Breast epithelium (tissue), 3 donors: ENCODE measurements at regions not wholly inside any gene's neighbourhood (a gene's known extent, or its start where the extent isn't known, plus 50 kb on each side); places are given as distances from the start of the nearest gene placed in this dataset.

Source experiments
- CTCF ChIP-seq, 3 donors: fragments of 450-650 bp; IDR thresholded peaks; one replicate each; pipeline ENCODE4 v1.5.1; 2016 to 2017; ENCODE audit warnings: antibody characterized with exemption in 3 of 3, mild to moderate bottlenecking in 3 of 3, moderate library complexity in 3 of 3
- POLR2A ChIP-seq: fragments of 450-650 bp; IDR thresholded peaks from one replicate; pipeline ENCODE4 v1.6.1; 2016; ENCODE audit warnings: antibody characterized with exemption, mild to moderate bottlenecking, moderate library complexity
- POLR2AphosphoS5 ChIP-seq, 3 donors: sonication (generic); formaldehyde crosslinking; IDR thresholded peaks; one replicate each; pipeline ENCODE4 v1.6.1; 2017; ENCODE audit warnings: antibody characterized with exemption in 3 of 3

DNA sequence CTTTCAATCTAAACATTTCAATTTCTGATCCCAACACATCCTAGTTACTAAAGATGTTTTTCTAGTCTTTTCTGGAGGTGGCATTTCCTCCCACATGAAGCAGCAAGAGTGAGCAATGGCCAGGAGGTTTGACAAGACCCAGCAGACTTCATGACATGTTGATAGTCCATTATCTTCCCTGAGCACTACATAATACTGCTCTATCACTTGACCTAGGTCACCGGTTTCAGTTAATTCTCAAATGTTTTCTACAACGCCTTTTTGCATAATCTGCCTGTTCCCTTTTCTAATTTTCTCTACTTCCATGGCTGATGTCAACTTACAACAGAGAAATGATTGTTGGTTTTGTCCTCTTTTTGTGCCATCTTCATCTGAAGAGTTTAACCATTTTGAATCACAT, 62.0 kb upstream of the GPRIN3 start:
- TF ChIP-seq POLR2A (no peak), CTCF (IDR thresholded peaks at IDR 0.05) (no peak), POLR2AphosphoS5 (IDR thresholded peaks at IDR 0.05) (no peak)
